ENCODE measurements at regions not wholly inside any gene's neighbourhood (a gene's known extent, or its start where the extent isn't known, plus 50 kb on each side); places are given as distances from the start of the nearest gene placed in this dataset.

DNA sequence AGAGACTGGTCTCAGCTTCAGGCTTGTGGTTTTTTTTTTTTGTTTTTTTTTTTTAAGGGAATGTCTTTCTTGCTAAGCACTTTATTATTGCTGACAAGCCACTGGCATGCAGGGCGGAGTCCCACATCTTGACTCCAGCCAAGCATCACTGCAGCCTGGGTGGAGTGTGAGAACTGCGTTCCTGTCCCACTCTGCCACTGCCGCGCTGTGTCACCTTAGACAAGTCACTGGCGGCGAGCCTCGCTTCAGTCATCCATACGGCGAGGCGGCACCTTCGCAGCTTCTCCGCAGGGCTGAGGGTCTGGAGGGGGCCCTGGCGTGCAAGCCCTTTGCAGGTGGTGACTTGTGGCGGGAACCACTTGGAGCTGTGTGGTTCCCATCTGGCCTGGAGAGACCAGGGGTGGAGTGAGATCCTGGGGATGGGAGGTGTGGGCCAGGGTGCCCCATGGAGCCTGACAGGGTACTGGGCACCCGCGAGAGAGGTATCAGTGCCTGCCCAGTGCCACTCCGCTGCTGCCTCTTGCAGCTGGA, 99.1 kb upstream of the CIBAR2 start:
- 93% methylated on average over 11 of the region's 17 CpGs for WGBS (ENCODE audit: low lambda C conversion rate)
- POLR2A ChIA-PET = interaction anchor here (1.0 kb wide), 1 partner anchor 52 kb away, joined by 3 read pairs; no protein-coding TSS in a partner anchor
- Histone ChIP-seq H3K9ac (ENCODE audit: insufficient read depth, low read depth, low read length) (no peak overlapping the region), H3K4me1 (ENCODE audit: insufficient read depth, low read length) (peaks cover 80% of the 10 kb centered on the region), H3K36me3 (replicated peaks in 1 of 2; ENCODE audit: control insufficient read depth in 1 of 2, insufficient read depth in 2 of 2, low read length in 2 of 2) (no peaks in the 10 kb centered on the region), H3K79me2 (ENCODE audit: insufficient read depth, low read length) (no peaks in the 10 kb centered on the region), H4K20me1 (ENCODE audit: insufficient read depth, low read length) (peaks cover 11% of the 10 kb centered on the region; the same call in 1 of the 2 replicates), H3K4me3 (replicated peaks in 1 of 3; ENCODE audit: insufficient read depth in 1 of 3, low read depth in 2 of 3, low read length in 3 of 3) (no peak overlapping the region), H3K9me3 (ENCODE audit: low read length) (no peaks in the 10 kb centered on the region), H3K27me3 (ENCODE audit: control insufficient read depth in 1 of 2, insufficient read depth in 2 of 2, low read length in 2 of 2) (peaks cover 0 to 2% of the 10 kb centered on the region in 2 experiments; a peak in 1 of 5 replicates), H3K27ac (ENCODE audit: extremely low read length, insufficient read depth, low read length) (no peak overlapping the region), H2AFZ (ENCODE audit: low read length) (no peak overlapping the region), H3K4me2 (ENCODE audit: low read depth, low read length) (no peak overlapping the region)
- in situ Hi-C loops (cut with HindIII; ENCODE audit: extremely low pct_ligation_motif_present, low pct_unique_long_range_greater_than_20kb) = loop anchor here (10.0 kb wide), 1 partner anchor 57 kb away; no protein-coding TSS in a partner anchor
- intact Hi-C loops (cut with micrococcal nuclease; ENCODE audit: unreplicated experiment) = no loop called here
- no peak for DNase-seq (ENCODE audit: low spot score)
- no peak for ATAC-seq
- FAIRE-seq = no peak
- CTCF ChIA-PET (ENCODE audit: low intra/inter-chr PET ratio, low total read pairs) = no interaction called here
- no TSS peak for BruUV-seq (replicated peaks)
- TF ChIP-seq SETDB1 (CRISPR knock-in tag; IDR thresholded peaks at IDR 0.05; ENCODE audit: borderline replicate concordance) (no peak), IKZF1 (IDR thresholded peaks at IDR 0.05) (no peak), ARNTL (CRISPR knock-in tag; IDR thresholded peaks at IDR 0.05) (no peak), SP140L (CRISPR knock-in tag; IDR thresholded peaks at IDR 0.05; ENCODE audit: borderline replicate concordance) (no peak), ZNF724P (CRISPR knock-in tag; IDR thresholded peaks at IDR 0.05; ENCODE audit: borderline replicate concordance) (no peak), THYN1 (CRISPR knock-in tag; IDR thresholded peaks at IDR 0.05; ENCODE audit: borderline replicate concordance, low read depth) (no peak), NR2F1 (CRISPR knock-in tag; IDR thresholded peaks at IDR 0.05) (no peak), AKAP8 (CRISPR knock-in tag; IDR thresholded peaks at IDR 0.05) (no peak), PHF8 (CRISPR knock-in tag; IDR thresholded peaks at IDR 0.05) (no peak), MYNN (CRISPR knock-in tag; IDR thresholded peaks at IDR 0.05; ENCODE audit: low read depth) (no peak), DR1 (CRISPR knock-in tag; IDR thresholded peaks at IDR 0.05) (no peak), ZNF850 (CRISPR knock-in tag; conservative IDR thresholded peaks at IDR 0.05) (no peak)
- TF ChIP-seq, protein P1, sequence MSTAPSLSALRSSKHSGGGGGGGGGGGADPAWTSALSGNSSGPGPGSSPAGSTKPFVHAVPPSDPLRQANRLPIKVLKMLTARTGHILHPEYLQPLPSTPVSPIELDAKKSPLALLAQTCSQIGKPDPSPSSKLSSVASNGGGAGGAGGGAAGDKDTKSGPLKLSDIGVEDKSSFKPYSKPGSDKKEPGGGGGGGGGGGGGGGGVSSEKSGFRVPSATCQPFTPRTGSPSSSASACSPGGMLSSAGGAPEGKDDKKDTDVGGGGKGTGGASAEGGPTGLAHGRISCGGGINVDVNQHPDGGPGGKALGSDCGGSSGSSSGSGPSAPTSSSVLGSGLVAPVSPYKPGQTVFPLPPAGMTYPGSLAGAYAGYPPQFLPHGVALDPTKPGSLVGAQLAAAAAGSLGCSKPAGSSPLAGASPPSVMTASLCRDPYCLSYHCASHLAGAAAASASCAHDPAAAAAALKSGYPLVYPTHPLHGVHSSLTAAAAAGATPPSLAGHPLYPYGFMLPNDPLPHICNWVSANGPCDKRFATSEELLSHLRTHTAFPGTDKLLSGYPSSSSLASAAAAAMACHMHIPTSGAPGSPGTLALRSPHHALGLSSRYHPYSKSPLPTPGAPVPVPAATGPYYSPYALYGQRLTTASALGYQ (CRISPR knock-in tag; IDR thresholded peaks at IDR 0.05) = no peak
- TF ChIP-seq, protein P2, sequence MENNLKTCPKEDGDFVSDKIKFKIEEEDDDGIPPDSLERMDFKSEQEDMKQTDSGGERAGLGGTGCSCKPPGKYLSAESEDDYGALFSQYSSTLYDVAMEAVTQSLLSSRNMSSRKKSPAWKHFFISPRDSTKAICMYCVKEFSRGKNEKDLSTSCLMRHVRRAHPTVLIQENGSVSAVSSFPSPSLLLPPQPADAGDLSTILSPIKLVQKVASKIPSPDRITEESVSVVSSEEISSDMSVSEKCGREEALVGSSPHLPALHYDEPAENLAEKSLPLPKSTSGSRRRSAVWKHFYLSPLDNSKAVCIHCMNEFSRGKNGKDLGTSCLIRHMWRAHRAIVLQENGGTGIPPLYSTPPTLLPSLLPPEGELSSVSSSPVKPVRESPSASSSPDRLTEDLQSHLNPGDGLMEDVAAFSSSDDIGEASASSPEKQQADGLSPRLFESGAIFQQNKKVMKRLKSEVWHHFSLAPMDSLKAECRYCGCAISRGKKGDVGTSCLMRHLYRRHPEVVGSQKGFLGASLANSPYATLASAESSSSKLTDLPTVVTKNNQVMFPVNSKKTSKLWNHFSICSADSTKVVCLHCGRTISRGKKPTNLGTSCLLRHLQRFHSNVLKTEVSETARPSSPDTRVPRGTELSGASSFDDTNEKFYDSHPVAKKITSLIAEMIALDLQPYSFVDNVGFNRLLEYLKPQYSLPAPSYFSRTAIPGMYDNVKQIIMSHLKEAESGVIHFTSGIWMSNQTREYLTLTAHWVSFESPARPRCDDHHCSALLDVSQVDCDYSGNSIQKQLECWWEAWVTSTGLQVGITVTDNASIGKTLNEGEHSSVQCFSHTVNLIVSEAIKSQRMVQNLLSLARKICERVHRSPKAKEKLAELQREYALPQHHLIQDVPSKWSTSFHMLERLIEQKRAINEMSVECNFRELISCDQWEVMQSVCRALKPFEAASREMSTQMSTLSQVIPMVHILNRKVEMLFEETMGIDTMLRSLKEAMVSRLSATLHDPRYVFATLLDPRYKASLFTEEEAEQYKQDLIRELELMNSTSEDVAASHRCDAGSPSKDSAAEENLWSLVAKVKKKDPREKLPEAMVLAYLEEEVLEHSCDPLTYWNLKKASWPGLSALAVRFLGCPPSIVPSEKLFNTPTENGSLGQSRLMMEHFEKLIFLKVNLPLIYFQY (CRISPR knock-in tag; IDR thresholded peaks at IDR 0.05; ENCODE audit: borderline replicate concordance) = no peak
- TF ChIP-seq, protein P3, sequence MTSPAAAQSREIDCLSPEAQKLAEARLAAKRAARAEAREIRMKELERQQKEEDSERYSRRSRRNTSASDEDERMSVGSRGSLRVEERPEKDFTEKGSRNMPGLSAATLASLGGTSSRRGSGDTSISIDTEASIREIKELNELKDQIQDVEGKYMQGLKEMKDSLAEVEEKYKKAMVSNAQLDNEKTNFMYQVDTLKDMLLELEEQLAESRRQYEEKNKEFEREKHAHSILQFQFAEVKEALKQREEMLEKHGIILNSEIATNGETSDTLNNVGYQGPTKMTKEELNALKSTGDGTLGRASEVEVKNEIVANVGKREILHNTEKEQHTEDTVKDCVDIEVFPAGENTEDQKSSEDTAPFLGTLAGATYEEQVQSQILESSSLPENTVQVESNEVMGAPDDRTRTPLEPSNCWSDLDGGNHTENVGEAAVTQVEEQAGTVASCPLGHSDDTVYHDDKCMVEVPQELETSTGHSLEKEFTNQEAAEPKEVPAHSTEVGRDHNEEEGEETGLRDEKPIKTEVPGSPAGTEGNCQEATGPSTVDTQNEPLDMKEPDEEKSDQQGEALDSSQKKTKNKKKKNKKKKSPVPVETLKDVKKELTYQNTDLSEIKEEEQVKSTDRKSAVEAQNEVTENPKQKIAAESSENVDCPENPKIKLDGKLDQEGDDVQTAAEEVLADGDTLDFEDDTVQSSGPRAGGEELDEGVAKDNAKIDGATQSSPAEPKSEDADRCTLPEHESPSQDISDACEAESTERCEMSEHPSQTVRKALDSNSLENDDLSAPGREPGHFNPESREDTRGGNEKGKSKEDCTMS (CRISPR knock-in tag; conservative IDR thresholded peaks at IDR 0.05) = no peak
